GM21528 (cell line): ENCODE measurements at regions not wholly inside any gene's neighbourhood (a gene's known extent, or its start where the extent isn't known, plus 50 kb on each side); places are given as distances from the start of the nearest gene placed in this dataset.
"Not testable (repeated sequence)": the region's sequence is repeated elsewhere in the genome, so short reads cannot be mapped to it uniquely, and the experiment has no call there.

Experiments
- ATAC-seq: cut with Tn5 transposase; IDR thresholded peaks from one replicate; pipeline ENCODE4 v1.9.1; 2021; ENCODE audit warnings: mild to moderate bottlenecking, moderate library complexity; ENCODE audit not compliant: unreplicated experiment, low FRiP score

DNA sequence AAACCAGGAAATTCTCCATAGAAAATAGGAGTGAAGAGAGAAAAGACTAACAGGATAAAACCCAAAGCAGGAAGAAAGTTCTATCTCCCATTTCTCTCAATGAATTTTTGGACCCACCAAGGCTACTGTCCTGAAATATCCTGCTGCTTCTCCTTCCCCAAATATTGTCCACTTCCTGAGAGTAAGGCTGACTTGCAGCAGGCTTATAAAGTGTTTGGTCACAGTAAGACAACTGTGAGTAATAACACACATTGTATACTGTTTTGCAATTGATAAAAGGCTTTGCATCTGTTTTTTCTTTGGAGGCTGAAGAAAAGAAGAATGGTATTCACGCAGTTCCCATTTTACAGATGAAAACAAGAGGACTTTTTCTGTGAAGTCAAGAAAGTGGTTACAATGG is 52.8 kb downstream of the FOXD4L6 start:
- not testable (repeated sequence) for ATAC-seq

DNA sequence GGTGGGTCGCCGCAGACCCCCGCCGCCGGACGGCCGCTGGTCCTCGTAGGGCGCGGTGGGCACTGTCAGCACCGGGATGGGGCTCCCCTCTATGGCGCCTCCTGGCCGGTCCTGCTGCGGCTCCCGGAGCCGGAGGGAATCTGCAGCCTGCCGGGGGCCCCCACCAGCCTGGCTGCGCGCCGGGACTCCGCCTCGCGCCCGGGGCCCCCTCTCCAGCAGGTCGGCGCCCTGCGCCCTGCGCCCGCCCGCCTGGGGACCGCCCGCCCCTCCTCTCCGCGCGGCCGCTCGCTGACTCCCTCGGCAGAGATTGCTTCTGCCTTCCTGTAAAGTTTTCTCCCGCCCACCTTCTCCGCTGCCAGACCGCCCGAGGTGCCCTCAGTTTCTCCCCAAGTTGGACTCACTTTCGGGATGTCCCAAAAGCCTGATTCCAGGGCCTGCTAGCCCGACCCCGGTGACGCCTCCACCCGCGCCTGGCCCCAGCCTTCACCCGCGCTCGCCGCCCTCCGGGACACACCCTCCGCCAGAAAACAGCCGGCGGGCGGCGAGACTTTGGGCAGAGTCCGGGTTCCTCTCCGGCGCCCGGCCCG is 54.0 kb downstream of the FOXD4L6 start:
- peak; percentile 70 for ATAC-seq

DNA sequence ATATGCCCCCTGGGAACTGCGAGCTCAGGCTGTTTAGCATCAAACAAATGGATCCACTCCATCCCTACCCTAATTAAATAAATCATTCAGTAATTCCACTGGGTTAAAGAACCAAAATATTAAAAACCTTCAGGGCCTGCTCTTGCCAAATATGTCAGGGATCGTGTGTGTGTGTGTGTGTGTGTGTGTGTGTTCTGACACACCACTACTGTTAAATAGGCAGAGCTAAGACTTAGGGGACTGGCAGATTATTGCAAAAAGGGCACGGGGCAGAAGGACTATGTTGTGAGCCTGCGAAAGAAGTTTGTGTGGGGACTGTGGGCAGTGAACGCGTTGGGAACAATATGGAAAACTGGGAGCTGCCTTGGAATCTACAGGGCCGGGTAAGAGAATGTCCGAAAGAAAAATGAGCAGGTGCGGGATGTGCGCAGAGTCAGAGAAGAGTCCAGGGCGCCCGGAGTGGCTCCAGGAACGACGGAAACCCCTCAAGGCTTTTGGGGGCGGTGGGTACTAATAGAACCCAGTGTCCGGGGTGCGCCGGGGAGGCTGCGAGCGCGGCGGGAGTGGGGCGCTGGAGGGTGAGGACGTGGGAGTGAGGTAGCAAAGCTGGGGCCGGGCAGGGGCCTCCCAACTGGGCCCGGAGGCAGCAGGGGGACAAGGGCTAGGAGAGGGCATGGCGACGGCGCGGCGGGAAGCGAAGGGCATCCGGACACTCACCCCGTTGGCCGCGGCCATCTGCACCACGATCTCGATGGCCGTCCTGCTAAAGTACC is 54.8 kb downstream of the FOXD4L6 start:
- ATAC-seq = not testable (repeated sequence)

DNA sequence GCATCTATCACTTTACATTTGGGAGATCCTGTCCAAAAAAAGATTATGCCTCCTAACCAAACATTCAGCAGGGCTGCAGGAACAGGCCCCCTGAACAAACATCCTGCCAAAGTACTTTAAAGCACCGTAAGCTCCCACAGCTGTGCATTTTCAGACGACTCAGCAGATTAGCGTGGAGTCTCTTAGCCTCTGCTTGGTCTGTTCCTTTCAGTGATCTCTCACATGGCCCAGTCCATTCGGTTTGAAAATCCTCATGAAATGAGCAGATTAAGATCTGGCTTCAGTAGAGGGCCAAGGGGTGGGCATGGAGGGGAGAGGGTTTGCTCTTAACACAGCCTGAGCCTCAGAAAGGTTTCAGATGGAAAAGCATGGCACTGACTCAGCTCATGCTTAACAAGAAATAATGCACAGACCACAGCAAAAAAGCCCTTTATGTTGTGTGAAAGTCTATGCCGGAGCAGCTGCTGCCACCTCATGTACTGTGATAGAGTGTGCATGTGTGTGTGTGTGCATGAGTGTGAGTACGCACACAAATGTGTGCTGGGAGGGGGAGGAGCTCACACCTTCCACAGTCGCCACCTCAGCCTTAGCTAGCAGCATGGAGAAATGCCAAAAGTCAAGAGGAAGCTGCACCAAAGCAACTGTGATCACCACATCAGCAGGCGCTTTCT is 64.2 kb downstream of the FOXD4L6 start:
- ATAC-seq = peak; percentile 70

DNA sequence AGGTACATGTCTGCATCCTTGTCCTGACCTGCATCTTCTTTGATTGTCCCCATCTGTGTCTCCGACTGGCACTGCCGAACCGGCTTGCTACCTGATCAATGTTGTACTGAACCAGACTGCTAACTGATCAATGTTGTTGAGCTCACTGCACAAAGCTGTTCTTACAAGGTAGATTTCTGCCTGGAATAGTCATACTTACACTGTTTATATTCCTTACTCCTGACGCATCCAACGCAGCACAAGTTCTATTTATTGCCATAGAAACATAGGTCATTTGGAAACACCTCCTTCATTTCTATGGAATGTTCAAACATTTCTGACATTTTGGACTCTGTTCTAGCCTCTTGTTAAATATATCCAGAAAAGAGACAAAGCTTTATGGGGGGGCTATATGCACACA is 65.2 kb downstream of the FOXD4L6 start:
- not testable (repeated sequence) for ATAC-seq

DNA sequence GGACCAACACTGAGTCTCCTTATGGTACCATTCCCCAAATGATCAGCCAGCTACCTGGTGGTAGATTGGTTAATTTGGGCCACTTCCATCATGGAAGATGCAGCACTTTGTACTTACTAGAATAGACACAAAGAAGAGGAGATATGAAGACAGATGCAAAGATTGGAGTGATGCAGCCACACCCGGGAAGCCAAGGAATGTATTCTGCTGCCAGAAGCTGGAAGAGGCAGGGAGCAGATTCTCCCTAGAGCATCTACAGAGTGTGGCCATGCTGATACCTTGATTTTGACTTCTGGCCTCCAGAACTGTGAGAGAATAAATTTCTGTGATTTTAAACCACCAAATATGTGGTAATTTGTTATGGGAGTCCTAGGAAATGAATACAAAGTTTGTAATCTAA is 68.9 kb downstream of the FOXD4L6 start:
- ATAC-seq = not testable (repeated sequence)

DNA sequence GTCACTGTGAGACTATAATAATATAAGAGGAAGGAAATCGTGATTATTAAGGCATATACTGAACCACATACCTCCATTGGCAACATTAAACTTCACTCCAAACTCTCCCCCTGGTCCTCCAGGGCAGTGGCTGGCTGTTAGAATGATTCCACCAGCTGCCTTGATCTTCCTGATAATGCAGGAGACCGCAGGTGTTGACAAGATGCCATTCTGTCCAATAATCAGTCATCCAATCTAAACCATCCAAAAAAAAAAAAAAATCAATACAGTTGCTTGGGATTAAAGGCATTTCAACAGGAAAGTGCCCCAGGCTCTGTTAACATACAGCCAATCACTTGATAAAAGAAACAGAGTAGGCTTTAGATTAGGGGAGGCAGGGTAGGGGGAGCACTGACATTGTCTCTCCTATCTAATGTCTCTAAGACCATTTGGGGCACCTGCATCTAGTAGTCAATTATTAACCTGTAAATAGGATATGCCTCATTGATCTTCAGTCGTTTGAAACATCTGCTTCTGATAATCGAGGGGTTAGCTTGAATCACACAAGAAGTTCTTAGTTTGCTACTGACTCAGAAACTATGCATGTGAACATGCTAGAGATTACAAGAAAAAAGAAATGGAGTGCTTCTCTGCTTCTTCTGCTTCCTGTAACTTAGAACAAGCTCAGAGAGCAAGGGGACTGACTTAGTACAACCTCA is 74.7 kb downstream of the FOXD4L6 start:
- not testable (repeated sequence) for ATAC-seq

DNA sequence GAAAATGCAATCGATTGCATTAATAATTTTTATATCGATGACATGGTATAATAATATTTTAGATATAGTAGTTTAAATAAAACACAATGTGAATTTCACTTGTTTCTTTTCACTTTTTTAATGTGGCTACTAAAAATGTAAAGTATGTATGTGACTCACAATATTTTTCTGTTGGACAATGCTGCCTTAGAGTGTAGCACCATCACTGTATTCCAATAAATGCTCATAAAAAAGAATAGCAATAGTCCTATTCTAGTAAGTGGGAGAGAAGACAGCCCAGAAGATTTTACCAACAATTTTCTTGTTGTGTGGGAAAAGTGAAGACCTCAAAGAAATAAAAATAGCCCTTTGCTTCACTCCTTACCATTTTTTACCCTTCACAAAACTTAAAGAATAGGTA is 79.8 kb downstream of the FOXD4L6 start:
- ATAC-seq = not testable (repeated sequence)

DNA sequence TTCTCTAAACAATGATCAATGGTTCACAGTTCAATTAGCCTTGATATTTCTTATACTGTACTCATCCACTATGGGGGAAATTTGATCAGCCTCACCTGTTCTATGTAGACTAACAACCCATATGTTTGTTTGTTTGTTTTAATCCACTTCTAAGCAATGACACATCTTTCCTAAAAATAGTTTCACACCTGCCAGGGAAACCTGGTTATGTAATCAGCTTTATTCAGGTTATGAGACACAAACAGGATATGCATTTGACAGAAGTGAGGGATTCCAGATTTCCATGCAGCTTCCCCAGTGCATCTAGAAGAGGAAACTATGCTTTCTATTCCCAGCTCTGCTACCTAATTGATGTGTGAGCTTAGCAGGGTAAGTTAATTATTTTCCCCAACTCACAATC is 80.7 kb downstream of the FOXD4L6 start:
- not testable (repeated sequence) for ATAC-seq

DNA sequence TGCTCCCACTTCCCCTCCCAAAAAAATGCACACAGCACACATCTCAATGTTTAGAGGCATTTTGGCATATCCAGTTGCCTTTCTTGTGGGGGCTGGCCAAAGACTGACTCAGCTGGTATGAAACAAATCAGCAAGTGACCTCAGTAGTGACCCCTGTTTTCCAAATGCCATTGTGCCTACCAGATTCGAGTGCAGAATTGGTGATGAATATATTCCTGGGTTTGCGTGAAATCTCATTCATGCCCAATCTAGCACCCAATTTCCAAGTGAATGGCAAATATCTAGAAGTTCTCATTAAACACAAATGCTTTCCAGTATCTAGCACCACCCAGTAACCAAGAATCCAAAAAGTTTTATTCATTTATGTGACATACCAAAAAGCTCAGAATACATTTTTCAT is 83.6 kb downstream of the FOXD4L6 start:
- not testable (repeated sequence) for ATAC-seq

DNA sequence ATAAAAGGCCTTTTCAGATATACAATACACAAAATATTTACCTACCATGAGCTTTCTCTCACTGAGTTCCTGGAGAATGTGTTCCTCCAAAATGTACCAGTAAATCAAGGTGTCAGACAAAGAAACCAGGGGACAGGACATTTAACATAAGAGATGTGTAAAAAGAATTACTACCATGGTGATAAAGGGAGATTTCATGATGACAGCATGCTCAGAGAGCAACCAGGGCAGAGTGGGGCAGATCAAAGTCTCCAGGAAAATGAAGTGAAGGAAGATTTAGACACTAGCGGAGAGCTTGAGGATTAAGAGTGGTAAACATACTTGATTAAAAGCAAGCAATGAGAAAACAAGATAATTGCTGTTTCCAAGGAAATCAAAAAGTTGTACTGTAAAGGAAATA is 85.0 kb downstream of the FOXD4L6 start:
- ATAC-seq = not testable (repeated sequence)

DNA sequence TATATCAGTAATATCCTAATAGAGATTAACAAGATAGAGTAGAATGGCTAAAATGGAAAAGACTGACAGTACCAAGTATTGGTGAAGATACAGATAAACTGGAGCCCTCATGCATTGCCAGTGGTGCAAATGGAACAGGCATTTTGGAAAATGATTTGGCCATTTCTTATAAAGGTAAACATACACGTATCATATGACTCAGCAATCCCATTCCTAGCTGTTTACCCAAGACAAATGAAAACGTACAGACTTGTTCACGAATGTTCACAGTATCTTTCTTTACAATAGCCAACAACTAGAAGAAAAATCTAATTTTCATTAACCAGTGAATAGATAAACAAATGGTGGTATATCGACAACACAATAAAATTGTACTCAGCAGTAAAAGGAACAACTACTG is 86.4 kb downstream of the FOXD4L6 start:
- ATAC-seq = not testable (repeated sequence)

DNA sequence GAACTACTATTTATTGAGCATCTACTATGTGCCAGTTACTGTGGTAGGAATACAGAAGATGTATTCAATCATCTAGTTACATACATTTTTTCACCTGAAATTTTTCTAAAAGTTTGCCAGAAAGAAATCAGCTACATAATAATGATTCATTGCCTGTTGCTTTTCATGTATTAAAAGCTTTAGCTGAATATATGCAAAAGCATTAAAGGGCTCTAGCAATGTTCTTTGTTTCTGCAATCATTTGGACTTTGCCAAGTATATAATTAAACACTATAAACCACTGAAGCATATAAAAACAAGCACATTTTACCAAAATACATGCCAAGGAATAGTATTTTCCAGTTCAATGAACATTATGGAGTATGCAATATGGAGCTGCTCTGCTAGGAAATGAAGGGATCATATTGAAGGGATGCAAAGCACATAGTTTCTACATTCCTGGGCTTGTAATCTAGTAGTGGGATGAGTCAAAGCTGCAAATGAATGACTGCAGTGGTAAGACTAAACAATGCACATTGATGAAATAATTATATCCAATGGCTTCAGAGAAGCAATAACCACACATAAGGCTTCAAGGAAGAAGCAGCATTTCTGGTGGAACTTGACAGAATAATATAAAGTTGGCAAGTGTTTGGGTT is 87.7 kb downstream of the FOXD4L6 start:
- ATAC-seq = not testable (repeated sequence)

DNA sequence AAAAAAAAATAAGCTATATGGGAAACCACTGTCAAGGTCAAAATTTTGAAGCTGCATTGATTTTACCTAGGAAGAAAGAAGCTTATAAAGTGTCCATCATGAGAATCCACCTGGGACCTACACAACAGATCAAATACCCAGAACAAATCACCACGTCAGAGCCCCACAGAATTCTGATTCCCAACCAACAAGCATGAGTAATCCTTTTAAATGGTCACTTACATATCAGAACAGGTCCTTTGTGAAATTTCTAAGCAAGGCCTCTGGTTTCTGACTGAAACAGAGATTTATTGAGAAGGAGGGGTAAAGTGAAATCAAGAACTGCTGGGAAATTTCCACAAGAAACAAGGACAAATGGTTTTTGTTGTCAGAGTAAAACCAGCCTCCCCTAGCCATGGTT is 93.2 kb downstream of the FOXD4L6 start:
- not testable (repeated sequence) for ATAC-seq

DNA sequence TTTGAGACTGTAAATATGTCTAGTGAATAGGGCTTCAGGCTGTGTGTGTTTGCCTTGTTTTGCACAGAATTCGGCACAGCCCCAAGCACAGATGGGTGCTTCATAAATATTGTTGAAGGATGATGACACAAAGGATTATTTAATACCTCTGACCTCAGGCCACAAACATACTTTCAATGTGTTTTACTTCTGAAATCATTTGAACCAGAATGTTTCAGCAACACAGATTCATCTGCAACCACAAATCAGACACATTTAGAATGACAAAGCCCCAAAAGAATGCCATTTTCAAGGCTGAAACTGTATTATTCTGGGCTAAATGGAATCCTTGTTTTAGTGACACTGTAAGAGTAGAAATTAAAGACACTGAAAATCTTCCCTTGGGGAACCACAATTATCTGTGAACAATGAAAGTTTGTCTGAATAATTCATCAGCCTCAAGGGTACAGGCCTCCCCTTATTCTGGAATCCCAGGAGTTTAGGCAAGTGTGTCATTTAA is 93.7 kb downstream of the FOXD4L6 start:
- ATAC-seq = not testable (repeated sequence)

DNA sequence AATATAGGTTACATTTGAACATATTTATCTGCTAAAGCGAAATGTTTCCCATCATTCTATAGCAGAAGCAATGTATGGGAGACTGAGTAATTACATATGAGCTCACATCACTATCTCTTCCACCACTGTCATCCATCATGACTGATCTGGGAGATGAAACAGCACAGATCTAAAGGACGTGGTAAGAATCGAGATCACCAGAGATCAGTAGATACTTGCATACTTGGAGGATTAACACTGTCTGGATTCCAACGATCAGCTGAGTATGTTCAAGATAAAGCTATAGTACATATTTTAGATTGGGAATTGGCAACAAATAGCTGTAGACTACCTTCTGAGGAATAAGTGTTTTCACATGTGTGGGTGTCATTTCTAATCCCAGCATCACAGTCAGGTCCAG is 94.6 kb downstream of the FOXD4L6 start:
- ATAC-seq = not testable (repeated sequence)

DNA sequence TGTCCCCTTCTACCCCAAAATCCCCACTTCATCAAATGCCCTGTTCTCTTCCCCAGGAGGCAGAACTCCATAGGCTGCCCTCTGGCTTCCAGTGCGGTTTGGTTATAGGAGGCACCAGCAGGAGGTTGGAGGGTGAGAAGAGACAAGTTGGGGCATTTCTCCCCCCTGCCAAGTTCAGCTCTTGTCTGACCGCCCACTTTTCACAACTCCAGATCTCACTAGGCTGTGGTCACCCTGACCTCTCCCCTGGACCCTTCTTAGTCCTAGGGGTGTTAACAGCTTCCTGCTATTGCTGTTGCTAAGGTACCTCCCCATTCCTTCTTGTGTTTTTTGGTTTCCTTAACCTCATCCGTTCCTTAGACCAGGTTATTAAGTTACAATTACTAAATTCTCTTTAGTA is 95.1 kb downstream of the FOXD4L6 start:
- ATAC-seq = not testable (repeated sequence)

DNA sequence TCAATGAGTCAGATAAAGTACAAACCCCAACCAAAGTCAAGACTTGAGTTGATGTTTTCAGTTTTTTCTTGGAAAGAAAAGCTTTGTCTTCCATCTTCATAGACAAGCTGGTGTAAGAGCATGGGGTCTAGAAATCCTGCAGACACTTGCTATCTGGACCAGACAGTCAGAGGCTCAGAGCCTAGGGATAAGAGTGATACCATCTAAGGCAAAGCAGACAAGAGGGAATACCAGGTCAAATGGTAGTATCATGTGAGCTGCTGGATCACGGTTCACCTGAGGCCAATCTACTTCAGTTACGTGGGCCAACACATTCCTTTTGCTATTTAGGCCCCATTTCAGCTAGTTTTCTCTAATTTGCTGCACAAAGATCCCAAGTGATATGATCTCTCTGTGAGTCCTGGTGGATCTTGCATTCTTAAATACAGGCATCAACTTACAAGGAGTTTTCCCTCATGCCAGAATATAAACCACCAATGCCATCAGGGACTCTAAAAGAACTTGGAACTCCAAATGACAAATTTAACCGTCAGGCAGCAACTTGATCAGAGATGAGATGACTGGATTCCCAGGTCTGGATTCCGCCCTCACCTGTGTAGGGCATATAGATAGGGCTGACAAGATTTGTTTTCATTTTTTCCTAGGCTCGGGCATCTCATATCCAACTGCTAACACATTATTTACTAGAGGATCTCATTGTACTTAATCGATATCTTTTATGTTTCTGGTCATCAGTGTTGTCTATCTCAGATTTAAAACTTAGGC is 101.4 kb downstream of the FOXD4L6 start:
- ATAC-seq = not testable (repeated sequence)

DNA sequence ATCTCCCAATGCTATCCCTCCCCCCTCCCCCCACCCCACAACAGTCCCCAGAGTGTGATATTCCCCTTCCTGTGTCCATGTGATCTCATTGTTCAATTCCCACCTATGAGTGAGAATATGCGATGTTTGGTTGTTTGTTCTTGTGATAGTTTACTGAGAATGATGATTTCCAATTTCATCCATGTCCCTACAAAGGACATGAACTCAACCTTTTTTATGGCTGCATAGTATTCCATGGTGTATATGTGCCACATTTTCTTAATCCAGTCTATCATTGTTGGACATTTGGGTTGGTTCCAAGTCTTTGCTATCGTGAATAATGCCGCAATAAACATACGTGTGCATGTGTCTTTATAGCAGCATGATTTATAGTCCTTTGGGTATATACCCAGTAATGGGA is 106.1 kb downstream of the FOXD4L6 start:
- not testable (repeated sequence) for ATAC-seq
